ENCODE measurements at regions not wholly inside any gene's neighbourhood (a gene's known extent, or its start where the extent isn't known, plus 50 kb on each side); places are given as distances from the start of the nearest gene placed in this dataset.

DNA sequence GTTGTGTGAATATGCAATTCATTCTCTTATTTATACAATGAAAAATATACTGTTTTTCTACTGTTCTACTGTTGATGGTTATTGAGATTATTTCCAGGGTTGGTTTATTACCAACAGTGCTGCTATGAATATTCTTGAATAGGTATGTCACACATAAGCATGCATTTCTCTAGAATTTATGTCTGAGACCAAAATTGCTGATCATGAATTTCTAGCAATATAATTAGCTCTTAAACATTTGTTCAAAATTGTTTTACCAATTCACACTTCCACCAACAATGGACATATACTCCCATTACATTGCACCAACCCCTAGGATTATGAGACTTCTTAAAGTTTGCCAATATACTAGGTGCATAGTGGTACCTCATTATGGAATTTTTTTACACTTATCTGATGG, 164.1 kb upstream of the KCNQ5 start:
- Mint-ChIP-seq H3K27me3 (ENCODE audit: low read depth) (no peaks in the 10 kb centered on the region), H3K4me3 (no peak overlapping the region), H3K36me3 (ENCODE audit: low read depth) (no peaks in the 10 kb centered on the region), H3K27ac (ENCODE audit: unreplicated experiment) (no peak overlapping the region), H3K9me3 (no peaks in the 10 kb centered on the region), H3K4me1 (no peaks in the 10 kb centered on the region)
- TF ChIP-seq, protein P1, sequence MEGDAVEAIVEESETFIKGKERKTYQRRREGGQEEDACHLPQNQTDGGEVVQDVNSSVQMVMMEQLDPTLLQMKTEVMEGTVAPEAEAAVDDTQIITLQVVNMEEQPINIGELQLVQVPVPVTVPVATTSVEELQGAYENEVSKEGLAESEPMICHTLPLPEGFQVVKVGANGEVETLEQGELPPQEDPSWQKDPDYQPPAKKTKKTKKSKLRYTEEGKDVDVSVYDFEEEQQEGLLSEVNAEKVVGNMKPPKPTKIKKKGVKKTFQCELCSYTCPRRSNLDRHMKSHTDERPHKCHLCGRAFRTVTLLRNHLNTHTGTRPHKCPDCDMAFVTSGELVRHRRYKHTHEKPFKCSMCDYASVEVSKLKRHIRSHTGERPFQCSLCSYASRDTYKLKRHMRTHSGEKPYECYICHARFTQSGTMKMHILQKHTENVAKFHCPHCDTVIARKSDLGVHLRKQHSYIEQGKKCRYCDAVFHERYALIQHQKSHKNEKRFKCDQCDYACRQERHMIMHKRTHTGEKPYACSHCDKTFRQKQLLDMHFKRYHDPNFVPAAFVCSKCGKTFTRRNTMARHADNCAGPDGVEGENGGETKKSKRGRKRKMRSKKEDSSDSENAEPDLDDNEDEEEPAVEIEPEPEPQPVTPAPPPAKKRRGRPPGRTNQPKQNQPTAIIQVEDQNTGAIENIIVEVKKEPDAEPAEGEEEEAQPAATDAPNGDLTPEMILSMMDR (conservative IDR thresholded peaks at IDR 0.05), result no peak
- DNase-seq (ENCODE audit: low read depth, low spot score), result no peak

DNA sequence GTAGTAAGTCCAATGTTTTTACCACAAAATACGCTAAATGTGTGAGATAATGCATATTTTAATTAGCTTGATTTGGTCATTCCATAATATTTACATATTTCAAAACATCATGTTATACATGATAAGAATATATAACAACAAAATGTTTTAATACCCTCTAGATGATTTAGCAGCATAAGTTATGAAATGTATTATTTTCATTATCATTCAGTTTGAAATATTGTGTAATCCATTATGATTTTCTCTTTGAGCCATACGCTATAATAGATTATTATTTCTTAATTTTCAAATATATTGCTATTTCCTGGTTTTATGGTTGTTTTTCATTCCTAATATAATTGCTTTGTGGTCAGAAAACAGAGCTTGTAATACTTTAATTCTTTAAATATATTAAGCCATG, 163.3 kb upstream of the KCNQ5 start:
- Mint-ChIP-seq H3K4me1 (no peaks in the 10 kb centered on the region), H3K27me3 (ENCODE audit: low read depth) (no peaks in the 10 kb centered on the region), H3K27ac (ENCODE audit: unreplicated experiment) (no peak overlapping the region), H3K9me3 (no peaks in the 10 kb centered on the region), H3K4me3 (no peak overlapping the region), H3K36me3 (ENCODE audit: low read depth) (no peaks in the 10 kb centered on the region)
- TF ChIP-seq, protein P1 (conservative IDR thresholded peaks at IDR 0.05), result no peak
- DNase-seq (ENCODE audit: low read depth, low spot score), result no peak

- Mint-ChIP-seq H3K27me3 (ENCODE audit: low read depth) (no peaks in the 10 kb centered on the region), H3K36me3 (ENCODE audit: low read depth) (no peaks in the 10 kb centered on the region), H3K9me3 (no peaks in the 10 kb centered on the region), H3K4me3 (no peak overlapping the region), H3K4me1 (no peaks in the 10 kb centered on the region), H3K27ac (ENCODE audit: unreplicated experiment) (no peak overlapping the region)
- no peak for DNase-seq (ENCODE audit: low read depth, low spot score)
- TF ChIP-seq, protein P1 (conservative IDR thresholded peaks at IDR 0.05), result no peak
Observed at GRCh38 chr6:72461144-72461543, 160.7 kb upstream of the KCNQ5 start.

DNA sequence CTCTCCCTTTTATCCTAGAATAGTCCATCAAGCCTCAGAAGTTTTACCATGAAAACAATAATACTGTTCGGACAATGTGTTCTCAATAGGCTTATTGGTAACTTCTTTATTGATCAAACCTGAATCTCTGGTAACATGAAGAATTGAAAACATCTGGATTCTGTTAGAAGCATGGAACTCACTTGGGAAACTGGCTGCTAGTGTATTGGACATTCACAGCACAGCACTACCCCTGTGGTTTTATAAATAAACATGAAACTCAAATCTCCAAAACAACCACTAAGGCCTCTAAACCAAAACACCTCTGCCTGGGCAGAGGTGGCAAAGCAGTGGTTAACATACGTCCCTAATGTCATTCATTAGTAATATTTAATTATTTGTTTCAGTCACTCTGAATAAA, 157.6 kb upstream of the KCNQ5 start:
- DNase-seq (ENCODE audit: low read depth, low spot score), result no peak
- H3K36me3 Mint-ChIP-seq (ENCODE audit: low read depth), result peaks cover 2% of the 10 kb centered on the region
- H3K4me3 Mint-ChIP-seq, result no peak overlapping the region
- H3K27ac Mint-ChIP-seq (ENCODE audit: unreplicated experiment), result no peak overlapping the region
- H3K4me1 Mint-ChIP-seq, result no peaks in the 10 kb centered on the region
- H3K27me3 Mint-ChIP-seq (ENCODE audit: low read depth), result peaks cover 2% of the 10 kb centered on the region
- TF ChIP-seq, protein P1 (conservative IDR thresholded peaks at IDR 0.05), result no peak
- H3K9me3 Mint-ChIP-seq, result no peaks in the 10 kb centered on the region

DNA sequence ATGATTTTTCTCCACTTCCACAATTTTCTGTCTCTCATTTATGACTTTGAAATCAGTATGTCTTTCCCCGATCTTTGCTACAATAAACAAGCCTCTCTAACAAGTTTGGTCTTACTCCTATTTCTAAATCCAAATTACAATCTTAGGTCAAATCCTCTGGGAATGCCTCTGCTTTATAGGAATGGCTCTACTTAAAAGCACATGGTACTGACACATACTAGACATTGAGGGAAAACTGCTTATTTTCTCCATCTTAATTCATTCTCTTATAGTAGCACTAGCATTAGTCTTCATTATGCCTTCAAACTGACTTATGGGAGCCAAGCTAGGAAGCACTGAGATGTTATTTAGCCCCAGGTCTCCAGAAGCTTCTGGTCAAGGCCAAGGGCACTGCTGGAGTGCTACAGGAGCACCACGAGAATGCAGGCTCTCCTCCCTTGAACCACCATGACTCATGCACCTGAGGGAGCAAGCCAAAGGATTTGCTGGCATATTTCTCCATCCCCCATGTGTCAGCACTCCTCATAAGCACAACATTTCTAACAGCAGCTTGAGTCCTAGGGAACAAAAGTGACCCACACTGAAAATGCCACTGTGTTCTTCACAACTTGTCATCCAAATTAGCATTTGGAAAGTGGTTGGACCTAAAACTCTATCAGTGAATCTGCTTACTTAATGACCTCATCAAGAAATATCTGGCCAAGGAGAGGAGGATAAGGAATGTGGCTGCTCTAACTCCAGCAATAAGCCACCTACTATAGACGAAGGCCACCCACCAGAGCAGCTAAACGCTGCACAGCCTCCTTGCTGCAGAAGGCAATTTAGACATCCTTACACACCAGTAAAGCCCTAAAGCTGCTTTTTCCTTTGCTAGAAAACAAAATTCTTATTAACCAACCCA, 156.8 kb upstream of the KCNQ5 start:
- Mint-ChIP-seq H3K36me3 (ENCODE audit: low read depth) (peaks cover 2% of the 10 kb centered on the region), H3K27me3 (ENCODE audit: low read depth) (peaks cover 2% of the 10 kb centered on the region)
- DNase-seq (ENCODE audit: low read depth, low spot score), result no peak

More for the DNA sequence above, 156.8 kb upstream of the KCNQ5 start:
- H3K4me3 Mint-ChIP-seq, result no peak overlapping the region
- TF ChIP-seq, protein P1 (conservative IDR thresholded peaks at IDR 0.05), result no peak
- H3K9me3 Mint-ChIP-seq, result no peaks in the 10 kb centered on the region
- no peaks in the 10 kb centered on the region for H3K4me1 Mint-ChIP-seq
- no peak overlapping the region for H3K27ac Mint-ChIP-seq (ENCODE audit: unreplicated experiment)
